ENCODE measurements at regions not wholly inside any gene's neighbourhood (a gene's known extent, or its start where the extent isn't known, plus 50 kb on each side); places are given as distances from the start of the nearest gene placed in this dataset.

- DNase-seq (ENCODE audit: low spot score): no peak
Measured at GRCh38 chr5:158119961-158120723, 261.2 kb upstream of the CLINT1 start.

- no peak for DNase-seq (ENCODE audit: low spot score)
Measured at GRCh38 chr5:158117467-158118160, 258.7 kb upstream of the CLINT1 start.

- DNase-seq (ENCODE audit: low spot score): no peak
Measured at GRCh38 chr5:158116965-158117364, 258.0 kb upstream of the CLINT1 start.

GRCh38 chr5:158115468-158115867 lies 256.5 kb upstream of the CLINT1 start:
- no peak for DNase-seq (ENCODE audit: low spot score)

GRCh38 chr5:158108177-158108576 lies 249.2 kb upstream of the CLINT1 start:
- no peak for DNase-seq (ENCODE audit: low spot score)

GRCh38 chr5:158100373-158100888 lies 241.5 kb upstream of the CLINT1 start:
- DNase-seq (ENCODE audit: low spot score): no peak

GRCh38 chr5:158099571-158100105 lies 240.7 kb upstream of the CLINT1 start:
- DNase-seq (ENCODE audit: low spot score): no peak

GRCh38 chr5:158096835-158097234 lies 237.9 kb upstream of the CLINT1 start:
- DNase-seq (ENCODE audit: low spot score): no peak

- no peak for DNase-seq (ENCODE audit: low spot score)
Measured at GRCh38 chr5:158086856-158087255, 227.9 kb upstream of the CLINT1 start.

GRCh38 chr5:158084292-158084691 lies 225.3 kb upstream of the CLINT1 start:
- DNase-seq (ENCODE audit: low spot score): no peak

- no peak for DNase-seq (ENCODE audit: low spot score)
Measured at GRCh38 chr5:158082696-158083287, 223.8 kb upstream of the CLINT1 start.

GRCh38 chr5:158080112-158080511 lies 221.2 kb upstream of the CLINT1 start:
- no peak for DNase-seq (ENCODE audit: low spot score)

- no peak for DNase-seq (ENCODE audit: low spot score)
Measured at GRCh38 chr5:158079097-158079496, 220.2 kb upstream of the CLINT1 start.

- peak; percentile 50 for DNase-seq (ENCODE audit: low spot score)
Measured at GRCh38 chr5:158074992-158075769, 216.2 kb upstream of the CLINT1 start.

- DNase-seq (ENCODE audit: low spot score): no peak
Measured at GRCh38 chr5:158074597-158074991, 215.6 kb upstream of the CLINT1 start.

- no peak for DNase-seq (ENCODE audit: low spot score)
Measured at GRCh38 chr5:158070859-158071258, 211.9 kb upstream of the CLINT1 start.

- DNase-seq (ENCODE audit: low spot score): no peak
Measured at GRCh38 chr5:158069838-158070237, 210.9 kb upstream of the CLINT1 start.

- DNase-seq (ENCODE audit: low spot score): no peak
Measured at GRCh38 chr5:158068964-158069363, 210.0 kb upstream of the CLINT1 start.

GRCh38 chr5:158066076-158066475 lies 207.1 kb upstream of the CLINT1 start:
- no peak for DNase-seq (ENCODE audit: low spot score)

GRCh38 chr5:158064334-158065123 lies 205.6 kb upstream of the CLINT1 start:
- no peak for DNase-seq (ENCODE audit: low spot score)

- DNase-seq (ENCODE audit: low spot score): no peak
Measured at GRCh38 chr5:158063052-158063451, 204.1 kb upstream of the CLINT1 start.
